ENCODE measurements at regions not wholly inside any gene's neighbourhood (a gene's known extent, or its start where the extent isn't known, plus 50 kb on each side); places are given as distances from the start of the nearest gene placed in this dataset.

- DNase-seq: no peak
These were observed 53.3 kb upstream of the TOP3B start for GRCh38 chr22:22035771-22036314.

- DNase-seq: no peak
These were observed 52.6 kb upstream of the TOP3B start for GRCh38 chr22:22035203-22035602.

- no peak for DNase-seq
These were observed 52.0 kb upstream of the TOP3B start for GRCh38 chr22:22034469-22035132.

- DNase-seq: no peak
These were observed 51.3 kb upstream of the TOP3B start for GRCh38 chr22:22033803-22034468.

GRCh38 chr22:22032906-22033802, 50.6 kb upstream of the TOP3B start:
- DNase-seq: no peak

GRCh38 chr22:22032099-22032905, 49.7 kb upstream of the TOP3B start:
- DNase-seq: no peak

All from Kasumi-1 (cell line).